Mesenchymal stem cell (in vitro differentiated cells and primary cell): ENCODE measurements at regions not wholly inside any gene's neighbourhood (a gene's known extent, or its start where the extent isn't known, plus 50 kb on each side); places are given as distances from the start of the nearest gene placed in this dataset.

Experiments used
- DNase-seq: peaks from one replicate; pipeline ENCODE4 v3.0.0-alpha.2; 2013
- H2AFZ ChIP-seq: one replicate; pipeline ENCODE4 v1.6.1; 2013; ENCODE audit warnings: low read depth, mild to moderate bottlenecking, control low read depth, inconsistent platforms, low read length, moderate library complexity
- H2AK5ac ChIP-seq: 2 replicates; pipeline ENCODE4 v1.6.1; 2013; ENCODE audit warnings: low read length, moderate library complexity, mild to moderate bottlenecking, inconsistent platforms; ENCODE audit not compliant: severe bottlenecking
- H2BK120ac ChIP-seq: one replicate; pipeline ENCODE4 v1.6.1; 2013; ENCODE audit warnings: low read depth, mild to moderate bottlenecking, inconsistent platforms, low read length, moderate library complexity
- H2BK12ac ChIP-seq, 2 experiments: one replicate each; pipeline ENCODE4 v1.6.1; 2013; ENCODE audit warnings: inconsistent platforms in 2 of 2, low read length in 2 of 2, mild to moderate bottlenecking in 2 of 2, moderate library complexity in 2 of 2, control low read depth in 1 of 2
- H2BK15ac ChIP-seq: one replicate; pipeline ENCODE4 v1.6.1; 2013; ENCODE audit warnings: mild to moderate bottlenecking, low read depth, inconsistent platforms; ENCODE audit not compliant: poor library complexity, severe bottlenecking
- H2BK5ac ChIP-seq: 2 replicates; pipeline ENCODE4 v1.6.1; 2013; ENCODE audit warnings: low read depth, mild to moderate bottlenecking, low read length, control low read depth, inconsistent platforms; ENCODE audit not compliant: poor library complexity, severe bottlenecking
- H3K14ac ChIP-seq, 2 experiments: one replicate each; pipeline ENCODE4 v1.6.1; 2013; ENCODE audit warnings: inconsistent platforms in 2 of 2, low read length in 2 of 2, control low read depth in 1 of 2, mild to moderate bottlenecking in 1 of 2, moderate library complexity in 1 of 2
- H3K18ac ChIP-seq, 2 experiments: one replicate each; pipeline ENCODE4 v1.6.1; 2013; ENCODE audit warnings: inconsistent platforms in 2 of 2, low read length in 2 of 2, control low read depth in 1 of 2, low read depth in 1 of 2, mild to moderate bottlenecking in 1 of 2
- H3K23ac ChIP-seq, 2 experiments: one replicate each; pipeline ENCODE4 v1.6.1; 2013; ENCODE audit warnings: inconsistent platforms in 2 of 2, low read length in 2 of 2, mild to moderate bottlenecking in 2 of 2, moderate library complexity in 2 of 2, control low read depth in 1 of 2
- H3K27ac ChIP-seq: 2 replicates; pipeline ENCODE4 v1.5.1; 2013; ENCODE audit warnings: mild to moderate bottlenecking, moderate library complexity, low read length, control low read depth, inconsistent platforms; ENCODE audit not compliant: poor library complexity, severe bottlenecking
- H3K27me3 ChIP-seq, 2 experiments: 2 replicates each; pipeline versions ENCODE4 v1.6.1 to v1.7.0; 2013; ENCODE audit warnings: low read length in 2 of 2, mild to moderate bottlenecking in 2 of 2, moderate library complexity in 2 of 2, control low read depth in 1 of 2, inconsistent platforms in 1 of 2; ENCODE audit not compliant: control insufficient read depth in 1 of 2, insufficient read depth in 1 of 2
- H3K36me3 ChIP-seq, 2 experiments: 2 replicates each; pipeline versions ENCODE4 v1.6.1 to v1.7.0; 2013; ENCODE audit warnings: low read length in 2 of 2, control low read depth in 1 of 2, inconsistent platforms in 1 of 2, low read depth in 1 of 2, mild to moderate bottlenecking in 1 of 2; ENCODE audit not compliant: insufficient read depth in 2 of 2, control insufficient read depth in 1 of 2
- H3K4ac ChIP-seq, 2 experiments: one replicate each; pipeline ENCODE4 v1.6.1; 2013; ENCODE audit warnings: inconsistent platforms in 2 of 2, low read length in 2 of 2, mild to moderate bottlenecking in 2 of 2, moderate library complexity in 2 of 2, control low read depth in 1 of 2, low read depth in 1 of 2
- H3K4me1 ChIP-seq: 2 replicates; pipeline ENCODE4 v1.6.1; 2013; ENCODE audit warnings: low read depth, low read length, control low read depth; ENCODE audit not compliant: control insufficient read depth, insufficient read depth
- H3K4me2 ChIP-seq: 2 replicates; pipeline ENCODE4 v1.6.1; 2013; ENCODE audit warnings: low read length, mild to moderate bottlenecking, inconsistent platforms; ENCODE audit not compliant: poor library complexity, severe bottlenecking
- H3K4me3 ChIP-seq, 2 experiments: 2 replicates each; pipeline versions ENCODE4 v1.5.1 to v1.7.0; 2013; ENCODE audit warnings: low read length in 2 of 2, mild to moderate bottlenecking in 2 of 2, control low read depth in 1 of 2, low read depth in 1 of 2; ENCODE audit not compliant: insufficient read depth in 1 of 2
- H3K79me1 ChIP-seq: replicated peaks from 2 replicates; pipeline ENCODE4 v1.6.1; 2013; ENCODE audit warnings: mild to moderate bottlenecking, control low read depth, low read length, inconsistent platforms; ENCODE audit not compliant: poor library complexity, severe bottlenecking
- H3K9ac ChIP-seq: 2 replicates; pipeline ENCODE4 v1.7.0; 2013; ENCODE audit warnings: mild to moderate bottlenecking, low read length, moderate library complexity
- H3K9me3 ChIP-seq: 2 replicates; pipeline ENCODE4 v1.7.0; 2013; ENCODE audit warnings: mild to moderate bottlenecking, low read length; ENCODE audit not compliant: control insufficient read depth
- H4K8ac ChIP-seq: one replicate; pipeline ENCODE4 v1.6.1; 2013; ENCODE audit warnings: inconsistent platforms, mild to moderate bottlenecking, low read length, moderate library complexity
- H4K91ac ChIP-seq: one replicate; pipeline ENCODE4 v1.6.1; 2013; ENCODE audit warnings: mild to moderate bottlenecking, low read length, inconsistent platforms
- WGBS: methylation state at CpG from one replicate; pipeline ENCODE4 v1.1.7; 2013; ENCODE audit warnings: mixed read lengths; 5-methylcytosine and 5-hydroxymethylcytosine counted together

DNA sequence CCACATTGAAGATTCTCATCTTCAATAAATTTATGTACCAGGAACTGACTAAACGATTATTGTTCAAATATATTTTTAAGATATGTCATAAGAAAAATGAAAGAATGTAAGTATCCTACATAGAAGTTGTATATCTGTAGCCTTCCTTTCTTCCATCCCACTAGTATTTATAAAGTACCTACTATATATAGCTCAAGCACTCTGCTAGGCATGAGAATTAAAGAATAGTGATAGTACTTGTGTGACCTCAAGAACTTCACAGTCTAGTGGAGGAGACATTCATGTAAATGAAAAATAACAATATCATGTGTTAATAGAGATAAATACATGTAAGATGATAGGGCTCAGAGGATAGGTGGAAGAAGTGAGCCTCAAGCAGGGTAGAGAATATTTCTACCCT is 201.0 kb upstream of the HMHB1 start:
- Histone ChIP-seq H3K23ac (no peak overlapping the region), H3K36me3 (no peaks in the 10 kb centered on the region), H2AFZ (no peak overlapping the region), H3K14ac (no peak overlapping the region), H3K18ac (no peak overlapping the region), H2BK12ac (no peak overlapping the region), H3K4ac (no peak overlapping the region), H3K9me3 (peaks cover 5% of the 10 kb centered on the region), H4K8ac (no peak overlapping the region), H2AK5ac (no peak overlapping the region), H3K27me3 (no peaks in the 10 kb centered on the region), H2BK120ac (no peak overlapping the region), H3K4me3 (no peak overlapping the region), H4K91ac (no peak overlapping the region), H3K79me1 (no peaks in the 10 kb centered on the region), H3K4me1 (no peaks in the 10 kb centered on the region), H3K9ac (no peak overlapping the region), H2BK5ac (no peak overlapping the region), H3K27ac (no peak overlapping the region), H3K4me2 (no peak overlapping the region), H2BK15ac (no peak overlapping the region)
- WGBS, result no CpG with 5 or more reads among the region's 1 CpG
- no peak for DNase-seq

DNA sequence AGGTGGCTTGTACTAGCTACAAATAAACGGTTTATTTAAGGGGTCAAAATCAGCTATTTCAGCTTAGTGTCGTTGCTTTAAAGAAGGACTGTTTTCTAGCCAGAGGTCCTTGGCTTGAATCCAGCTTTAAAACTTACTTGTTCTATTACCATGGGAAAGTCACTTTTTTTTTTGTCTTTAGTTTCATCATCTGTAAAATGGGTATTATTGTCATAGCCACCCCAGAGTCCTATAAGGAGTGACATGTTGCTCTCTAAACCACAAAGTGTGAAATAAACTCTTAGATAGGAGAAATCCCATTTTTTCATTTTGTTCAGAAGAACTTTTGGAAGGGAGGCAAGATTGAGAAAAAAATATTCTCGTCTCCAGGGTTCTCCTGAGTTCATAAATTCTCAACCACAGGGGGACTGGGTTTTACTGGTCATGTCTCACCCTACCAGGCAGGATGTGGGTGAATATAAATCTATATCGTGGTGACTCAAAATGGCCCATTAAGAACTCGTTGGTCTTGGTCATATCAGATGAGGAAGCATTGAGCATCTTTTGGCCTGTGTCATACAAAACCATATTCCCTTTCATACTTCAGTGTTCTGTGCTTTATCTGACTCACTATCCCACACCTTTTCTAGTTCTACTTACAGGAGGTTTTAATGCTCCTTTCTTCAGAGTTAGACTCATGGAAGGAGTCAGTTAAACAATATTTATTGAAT is 202.7 kb upstream of the NR3C1 start:
- 82% methylated on average over 4 of the region's 5 CpGs for WGBS
- Histone ChIP-seq H2BK120ac (no peak overlapping the region), H2BK12ac (no peak overlapping the region), H3K79me1 (no peaks in the 10 kb centered on the region), H3K18ac (no peak overlapping the region), H3K4me2 (no peak overlapping the region), H3K23ac (no peak overlapping the region), H2BK15ac (no peak overlapping the region), H3K27ac (no peak overlapping the region), H3K9me3 (peaks cover 5% of the 10 kb centered on the region), H3K4me1 (no peaks in the 10 kb centered on the region), H3K14ac (no peak overlapping the region), H3K9ac (no peak overlapping the region), H3K27me3 (no peaks in the 10 kb centered on the region), H3K4me3 (no peak overlapping the region), H2BK5ac (no peak overlapping the region), H3K4ac (no peak overlapping the region), H4K8ac (no peak overlapping the region), H2AFZ (no peak overlapping the region), H2AK5ac (no peak overlapping the region), H3K36me3 (no peaks in the 10 kb centered on the region), H4K91ac (no peak overlapping the region)
- DNase-seq, result no peak

DNA sequence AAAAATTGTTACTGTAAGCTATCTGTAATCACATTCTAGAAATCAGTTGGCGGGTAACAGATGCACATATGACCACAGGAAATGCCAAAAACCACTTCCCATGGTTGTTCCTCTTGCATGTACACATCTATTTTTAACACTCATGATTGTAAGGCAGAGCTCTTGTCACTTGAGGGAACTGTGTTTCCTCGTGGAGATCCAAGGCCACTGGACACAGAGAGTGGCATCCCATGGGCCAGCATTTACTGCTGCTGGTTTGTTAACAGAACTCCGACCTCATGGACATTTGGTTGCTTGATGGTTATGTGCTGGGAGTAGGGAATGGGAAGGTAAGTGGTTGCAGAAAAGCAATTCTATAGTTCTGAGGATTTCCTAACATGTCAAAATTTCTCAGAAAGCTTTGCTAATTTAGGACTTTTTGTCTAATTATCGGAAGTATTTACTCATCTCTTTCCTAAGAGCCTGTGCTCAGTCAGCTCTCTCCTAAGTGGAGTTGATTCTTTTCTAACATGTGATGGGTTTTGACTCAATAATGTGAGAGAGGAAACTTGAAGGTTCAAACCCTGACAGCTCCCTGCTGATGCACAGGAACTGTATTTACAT is 202.0 kb upstream of the NR3C1 start:
- no peak overlapping the region for H2AK5ac ChIP-seq
- H3K9ac ChIP-seq, result no peak overlapping the region
- no peaks in the 10 kb centered on the region for H3K4me1 ChIP-seq
- H3K18ac ChIP-seq, result no peak overlapping the region
- no peaks in the 10 kb centered on the region for H3K79me1 ChIP-seq
- no peak overlapping the region for H3K14ac ChIP-seq
- no peak overlapping the region for H4K91ac ChIP-seq
- DNase-seq, result peak; percentile 32
- no peak overlapping the region for H2AFZ ChIP-seq
- no peaks in the 10 kb centered on the region for H3K27me3 ChIP-seq
- H3K36me3 ChIP-seq, result no peaks in the 10 kb centered on the region
- no peak overlapping the region for H2BK15ac ChIP-seq
- H2BK5ac ChIP-seq, result no peak overlapping the region
- H3K4ac ChIP-seq, result no peak overlapping the region
- no peak overlapping the region for H3K4me2 ChIP-seq
- H3K9me3 ChIP-seq, result peaks cover 5% of the 10 kb centered on the region
- H2BK12ac ChIP-seq, result no peak overlapping the region
- no peak overlapping the region for H3K27ac ChIP-seq
- no peak overlapping the region for H4K8ac ChIP-seq
- H2BK120ac ChIP-seq, result no peak overlapping the region
- no peak overlapping the region for H3K23ac ChIP-seq
- WGBS, result 55% methylated on average over 3 of the region's 4 CpGs
- no peak overlapping the region for H3K4me3 ChIP-seq

DNA sequence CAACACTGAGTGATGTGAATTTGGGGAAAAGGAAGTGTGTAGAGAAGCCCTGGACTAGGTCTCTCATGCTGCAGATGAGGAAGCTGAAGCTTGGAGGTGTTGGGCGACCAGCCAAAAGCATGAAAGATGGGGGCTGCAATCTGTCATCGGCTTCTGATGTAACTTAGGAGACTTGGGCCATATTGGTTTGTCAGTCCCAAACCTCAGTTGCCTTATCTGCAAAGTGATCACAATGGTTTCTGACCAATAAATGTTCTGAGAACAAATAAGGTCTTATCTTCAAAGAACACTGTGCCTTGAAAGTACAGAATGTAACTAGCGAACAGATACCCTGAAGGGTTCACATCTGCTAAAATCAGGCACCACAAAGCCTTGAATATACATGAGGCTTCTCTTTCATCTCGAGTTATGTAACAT is 198.4 kb upstream of the NR3C1 start:
- no peak overlapping the region for H2BK120ac ChIP-seq
- no peak overlapping the region for H3K4me3 ChIP-seq
- H3K4me1 ChIP-seq, result no peaks in the 10 kb centered on the region
- no peak overlapping the region for H3K4me2 ChIP-seq
- H3K4ac ChIP-seq, result no peak overlapping the region
- no peak overlapping the region for H3K9ac ChIP-seq
- H3K18ac ChIP-seq, result peak overlapping the region in 1 of 2 experiments; percentile 47
- H2AFZ ChIP-seq, result no peak overlapping the region
- H2BK12ac ChIP-seq, result no peak overlapping the region
- H3K27me3 ChIP-seq, result no peaks in the 10 kb centered on the region
- H3K79me1 ChIP-seq, result no peaks in the 10 kb centered on the region
- no peak overlapping the region for H4K8ac ChIP-seq
- H3K27ac ChIP-seq, result no peak overlapping the region
- no peaks in the 10 kb centered on the region for H3K36me3 ChIP-seq
- no peak overlapping the region for H3K14ac ChIP-seq
- WGBS, result 97% methylated on average over 4 of the region's 4 CpGs
- H3K23ac ChIP-seq, result no peak overlapping the region
- no peak for DNase-seq
- no peak overlapping the region for H2AK5ac ChIP-seq
- H2BK15ac ChIP-seq, result no peak overlapping the region
- no peak overlapping the region for H4K91ac ChIP-seq
- no peaks in the 10 kb centered on the region for H3K9me3 ChIP-seq
- H2BK5ac ChIP-seq, result no peak overlapping the region
